Panc1 (cell line): ENCODE measurements at regions not wholly inside any gene's neighbourhood (a gene's known extent, or its start where the extent isn't known, plus 50 kb on each side); places are given as distances from the start of the nearest gene placed in this dataset.
"Not testable (repeated sequence)": the region's sequence is repeated elsewhere in the genome, so short reads cannot be mapped to it uniquely, and the experiment has no call there.

Source experiments
- ATAC-seq: fragments of 200-7000 bp; cut with Tn5 transposase; 2 replicates; pipeline ENCODE4 v1.9.1; 2020; ENCODE audit warnings: mild to moderate bottlenecking, moderate library complexity
- BruUV-seq: library from RNA; stranded (reverse); fragments of 400-500 nt; replicated peaks from 2 replicates; lab custom pipeline; 2021; lab: Mats Ljungman, UMichigan
- CTCF ChIA-PET: fragments of 300-600 bp; sonication (Branson Sonifier 250); formaldehyde crosslinking; loops from one replicate; lab custom pipeline; 2022; ENCODE audit warnings: antibody characterized with exemption; lab: Charles Lee
- POLR2A ChIA-PET: fragments of 300-600 bp; sonication (Branson Sonifier 250); formaldehyde crosslinking; loops from one replicate; lab custom pipeline; 2022; ENCODE audit warnings: antibody characterized with exemption; lab: Charles Lee
- DNase-seq: peaks from one replicate; pipeline ENCODE4 v3.0.0-alpha.2; 2010; ENCODE audit warnings: low read depth, low spot score
- H3K27ac ChIP-seq: 2 replicates; pipeline ENCODE4 v1.5.1; 2011; ENCODE audit warnings: mild to moderate bottlenecking, low read length, inconsistent platforms
- H3K27me3 ChIP-seq: fragments of 200-500 bp; sonication (Bioruptor generic); 2 replicates; pipeline ENCODE4 v1.6.0; 2014; ENCODE audit warnings: low read length, inconsistent platforms; ENCODE audit not compliant: control insufficient read depth, insufficient read depth
- H3K36me3 ChIP-seq: fragments of 200-500 bp; sonication (Bioruptor generic); 2 replicates; pipeline ENCODE4 v1.5.1; 2014; ENCODE audit warnings: inconsistent platforms, mild to moderate bottlenecking, low read length, moderate library complexity; ENCODE audit not compliant: control insufficient read depth, insufficient read depth
- H3K4me1 ChIP-seq: 2 replicates; pipeline ENCODE4 v1.5.1; 2011; ENCODE audit warnings: inconsistent platforms, mild to moderate bottlenecking, low read length, moderate library complexity; ENCODE audit not compliant: control insufficient read depth, insufficient read depth
- H3K4me3 ChIP-seq, 2 experiments: 2 replicates each; pipeline ENCODE4 v1.5.1; 2011 to 2012; ENCODE audit warnings: low read depth in 2 of 2, low read length in 2 of 2, mild to moderate bottlenecking in 2 of 2, inconsistent platforms in 1 of 2, moderate library complexity in 1 of 2
- H3K9me3 ChIP-seq: fragments of 200-500 bp; sonication (Bioruptor generic); 2 replicates; pipeline ENCODE4 v1.5.1; 2014; ENCODE audit warnings: low read depth, mild to moderate bottlenecking, inconsistent platforms, low read length, moderate library complexity; ENCODE audit not compliant: control insufficient read depth, insufficient read depth
- POLR2AphosphoS5 ChIP-seq: IDR thresholded peaks from 2 replicates; pipeline ENCODE4 v1.6.1; 2012; ENCODE audit warnings: mild to moderate bottlenecking, low read depth, low read length, moderate library complexity
- SIN3A ChIP-seq: IDR thresholded peaks from 2 replicates; pipeline ENCODE4 v1.6.1; 2012; ENCODE audit warnings: low read depth, mild to moderate bottlenecking, low read length, moderate library complexity, borderline replicate concordance; ENCODE audit not compliant: insufficient read depth
- TCF7L2 ChIP-seq: IDR thresholded peaks from 2 replicates; pipeline ENCODE4 v1.6.1; 2011; ENCODE audit warnings: mild to moderate bottlenecking, low read depth, low read length, inconsistent platforms
- in situ Hi-C: cut with HindIII; loops from 2 replicates; pipeline ENCODE4 v1.10.0; 2016; ENCODE audit warnings: low sequenced_read_pairs, low pct_unique_long_range_greater_than_20kb
- intact Hi-C: fragments of 100-400 bp; cut with micrococcal nuclease; formaldehyde crosslinking; loops from one replicate; pipeline ENCODE4 v1.10.0; 2022; ENCODE audit not compliant: unreplicated experiment
- TF ChIP-seq, protein P1 (sequence below): fragments of 450-650 bp; IDR thresholded peaks from 2 replicates; pipeline ENCODE4 v1.5.1; 2017; ENCODE audit warnings: mild to moderate bottlenecking
- TF ChIP-seq, protein P2 (sequence below), 2 experiments: IDR thresholded peaks; 2 replicates each; pipeline ENCODE4 v1.6.1; 2011 to 2012; ENCODE audit warnings: low read depth in 2 of 2, control low read depth in 1 of 2, low read length in 1 of 2, mild to moderate bottlenecking in 1 of 2, moderate library complexity in 1 of 2; ENCODE audit not compliant: insufficient read depth in 1 of 2

DNA sequence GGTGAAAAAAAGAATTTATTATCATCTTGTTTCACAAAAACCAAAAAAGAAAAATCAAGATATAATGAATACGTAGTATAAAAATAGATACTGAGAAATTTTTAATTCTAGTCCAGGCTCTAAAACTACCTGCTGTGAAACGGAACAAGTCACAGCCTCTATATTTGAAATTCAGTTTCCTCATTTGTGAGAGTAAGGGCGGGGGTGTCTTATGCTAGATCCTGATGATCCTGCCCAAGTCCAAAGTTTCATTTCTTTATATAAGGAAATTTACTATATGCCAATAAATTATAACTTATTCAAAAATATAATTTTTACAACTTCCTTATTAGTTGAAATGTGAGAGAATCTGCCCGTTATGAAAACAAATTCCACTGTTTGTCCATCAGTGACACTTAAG is 385.7 kb downstream of the CGGBP1 start:
- no TSS peak for BruUV-seq

DNA sequence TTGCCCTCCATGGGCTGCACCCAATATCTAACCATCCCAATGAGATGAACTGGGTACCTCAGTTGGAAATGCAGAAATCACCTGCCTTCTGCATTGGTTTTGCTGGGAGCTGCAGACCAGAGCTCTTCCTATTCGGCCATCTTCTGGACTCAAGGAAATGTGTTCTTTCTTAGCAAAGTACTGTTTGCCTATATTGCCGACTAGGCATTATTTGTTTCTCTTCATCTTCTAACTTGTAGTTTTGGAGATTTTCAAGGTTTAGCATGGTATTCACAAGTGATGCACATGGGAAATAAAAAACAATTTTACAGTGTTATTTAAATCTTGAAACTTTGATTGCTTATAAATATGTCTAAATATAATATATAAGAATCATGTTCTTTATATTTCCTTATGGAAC is 377.8 kb upstream of the POU1F1 start:
- TF ChIP-seq, protein P1, sequence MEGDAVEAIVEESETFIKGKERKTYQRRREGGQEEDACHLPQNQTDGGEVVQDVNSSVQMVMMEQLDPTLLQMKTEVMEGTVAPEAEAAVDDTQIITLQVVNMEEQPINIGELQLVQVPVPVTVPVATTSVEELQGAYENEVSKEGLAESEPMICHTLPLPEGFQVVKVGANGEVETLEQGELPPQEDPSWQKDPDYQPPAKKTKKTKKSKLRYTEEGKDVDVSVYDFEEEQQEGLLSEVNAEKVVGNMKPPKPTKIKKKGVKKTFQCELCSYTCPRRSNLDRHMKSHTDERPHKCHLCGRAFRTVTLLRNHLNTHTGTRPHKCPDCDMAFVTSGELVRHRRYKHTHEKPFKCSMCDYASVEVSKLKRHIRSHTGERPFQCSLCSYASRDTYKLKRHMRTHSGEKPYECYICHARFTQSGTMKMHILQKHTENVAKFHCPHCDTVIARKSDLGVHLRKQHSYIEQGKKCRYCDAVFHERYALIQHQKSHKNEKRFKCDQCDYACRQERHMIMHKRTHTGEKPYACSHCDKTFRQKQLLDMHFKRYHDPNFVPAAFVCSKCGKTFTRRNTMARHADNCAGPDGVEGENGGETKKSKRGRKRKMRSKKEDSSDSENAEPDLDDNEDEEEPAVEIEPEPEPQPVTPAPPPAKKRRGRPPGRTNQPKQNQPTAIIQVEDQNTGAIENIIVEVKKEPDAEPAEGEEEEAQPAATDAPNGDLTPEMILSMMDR, result no peak
- no peak for TF ChIP-seq POLR2AphosphoS5
- TF ChIP-seq, protein P2, sequence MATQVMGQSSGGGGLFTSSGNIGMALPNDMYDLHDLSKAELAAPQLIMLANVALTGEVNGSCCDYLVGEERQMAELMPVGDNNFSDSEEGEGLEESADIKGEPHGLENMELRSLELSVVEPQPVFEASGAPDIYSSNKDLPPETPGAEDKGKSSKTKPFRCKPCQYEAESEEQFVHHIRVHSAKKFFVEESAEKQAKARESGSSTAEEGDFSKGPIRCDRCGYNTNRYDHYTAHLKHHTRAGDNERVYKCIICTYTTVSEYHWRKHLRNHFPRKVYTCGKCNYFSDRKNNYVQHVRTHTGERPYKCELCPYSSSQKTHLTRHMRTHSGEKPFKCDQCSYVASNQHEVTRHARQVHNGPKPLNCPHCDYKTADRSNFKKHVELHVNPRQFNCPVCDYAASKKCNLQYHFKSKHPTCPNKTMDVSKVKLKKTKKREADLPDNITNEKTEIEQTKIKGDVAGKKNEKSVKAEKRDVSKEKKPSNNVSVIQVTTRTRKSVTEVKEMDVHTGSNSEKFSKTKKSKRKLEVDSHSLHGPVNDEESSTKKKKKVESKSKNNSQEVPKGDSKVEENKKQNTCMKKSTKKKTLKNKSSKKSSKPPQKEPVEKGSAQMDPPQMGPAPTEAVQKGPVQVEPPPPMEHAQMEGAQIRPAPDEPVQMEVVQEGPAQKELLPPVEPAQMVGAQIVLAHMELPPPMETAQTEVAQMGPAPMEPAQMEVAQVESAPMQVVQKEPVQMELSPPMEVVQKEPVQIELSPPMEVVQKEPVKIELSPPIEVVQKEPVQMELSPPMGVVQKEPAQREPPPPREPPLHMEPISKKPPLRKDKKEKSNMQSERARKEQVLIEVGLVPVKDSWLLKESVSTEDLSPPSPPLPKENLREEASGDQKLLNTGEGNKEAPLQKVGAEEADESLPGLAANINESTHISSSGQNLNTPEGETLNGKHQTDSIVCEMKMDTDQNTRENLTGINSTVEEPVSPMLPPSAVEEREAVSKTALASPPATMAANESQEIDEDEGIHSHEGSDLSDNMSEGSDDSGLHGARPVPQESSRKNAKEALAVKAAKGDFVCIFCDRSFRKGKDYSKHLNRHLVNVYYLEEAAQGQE (IDR thresholded peaks at IDR 0.05; ENCODE audit: insufficient read depth in 1 of 2, low read depth in 2 of 2, low read length in 1 of 2), result no peak
- ChIA-PET CTCF (no interaction called here), POLR2A (no interaction called here)
- intact Hi-C loops, result no loop called here
- DNase-seq (no peak), ATAC-seq (no peak)
- Histone ChIP-seq H3K36me3 (no peaks in the 10 kb centered on the region), H3K4me1 (no peaks in the 10 kb centered on the region), H3K9me3 (no peaks in the 10 kb centered on the region), H3K4me3 (no peak overlapping the region), H3K27me3 (no peaks in the 10 kb centered on the region), H3K27ac (no peak overlapping the region)
- in situ Hi-C loops, result no loop called here
- no TSS peak for BruUV-seq

More for the DNA sequence above, 385.7 kb downstream of the CGGBP1 start:
- no peaks in the 10 kb centered on the region for H3K9me3 ChIP-seq
- no peak for ATAC-seq
- H3K4me3 ChIP-seq, result no peak overlapping the region
- ChIA-PET POLR2A (no interaction called here), CTCF (no interaction called here)
- intact Hi-C loops (no loop called here), in situ Hi-C loops (no loop called here)
- no peaks in the 10 kb centered on the region for H3K27me3 ChIP-seq
- no peaks in the 10 kb centered on the region for H3K36me3 ChIP-seq
- DNase-seq, result no peak
- no peak for TF ChIP-seq POLR2AphosphoS5
- TF ChIP-seq, protein P1, result no peak
- TF ChIP-seq SIN3A, result no peak
- TF ChIP-seq, protein P2 (IDR thresholded peaks at IDR 0.05; ENCODE audit: insufficient read depth in 1 of 2, low read depth in 2 of 2, low read length in 1 of 2), result no peak
- TF ChIP-seq TCF7L2, result no peak
- H3K4me1 ChIP-seq, result no peaks in the 10 kb centered on the region
- H3K27ac ChIP-seq, result no peak overlapping the region

GRCh38 chr3:87653138-87653537 is 376.8 kb upstream of the POU1F1 start:
- H3K27me3 ChIP-seq, in situ Hi-C loops, POLR2A ChIA-PET, intact Hi-C loops, DNase-seq, H3K27ac ChIP-seq, H3K4me3 ChIP-seq, H3K9me3 ChIP-seq, BruUV-seq, H3K36me3 ChIP-seq, CTCF ChIA-PET, ATAC-seq, H3K4me1 ChIP-seq: not testable (repeated sequence)
